CD14-positive monocyte (primary cell): ENCODE measurements at regions not wholly inside any gene's neighbourhood (a gene's known extent, or its start where the extent isn't known, plus 50 kb on each side); places are given as distances from the start of the nearest gene placed in this dataset.

ENCODE experiments used
- DNase-seq, 3 donors: peaks; one replicate each; pipeline ENCODE4 v3.0.0-alpha.2; 2011 to 2022
- H2AFZ ChIP-seq: 2 replicates; pipeline ENCODE4 v1.6.0; 2012; ENCODE audit warnings: mild to moderate bottlenecking, low read depth, low read length, inconsistent platforms; ENCODE audit not compliant: insufficient read depth, poor library complexity, severe bottlenecking
- H3K27ac ChIP-seq, 2 donors: 1 replicate in 1 of 2; 2 replicates in 1 of 2; pipeline ENCODE4 v1.5.1; 2012 to 2013; ENCODE audit warnings: low read length in 2 of 2, control low read depth in 1 of 2, inconsistent platforms in 1 of 2, low read depth in 1 of 2, mild to moderate bottlenecking in 1 of 2
- H3K27me3 ChIP-seq, 2 donors: one replicate each; pipeline versions ENCODE4 v1.6.0 to v1.6.1; 2011 to 2013; ENCODE audit warnings: low read length in 2 of 2; ENCODE audit not compliant: control insufficient read depth in 2 of 2, insufficient read depth in 2 of 2
- H3K36me3 ChIP-seq, 2 donors: replicated peaks in 1 of 2; 1 replicate in 1 of 2; 2 replicates in 1 of 2; pipeline versions ENCODE4 v1.5.1 to v1.6.1; 2012 to 2013; ENCODE audit warnings: low read length in 2 of 2, control low read depth in 1 of 2, inconsistent platforms in 1 of 2, mild to moderate bottlenecking in 1 of 2; ENCODE audit not compliant: insufficient read depth in 2 of 2, control insufficient read depth in 1 of 2
- H3K4me1 ChIP-seq, 2 donors: 1 replicate in 1 of 2; 2 replicates in 1 of 2; pipeline versions ENCODE4 v1.5.1 to v1.6.1; 2012 to 2013; ENCODE audit warnings: low read length in 2 of 2, control low read depth in 1 of 2, inconsistent platforms in 1 of 2, mild to moderate bottlenecking in 1 of 2, moderate library complexity in 1 of 2; ENCODE audit not compliant: insufficient read depth in 2 of 2, control insufficient read depth in 1 of 2
- H3K4me2 ChIP-seq: replicated peaks from 2 replicates; pipeline ENCODE3; 2012; ENCODE audit warnings: low read length, moderate library complexity, mild to moderate bottlenecking; ENCODE audit not compliant: poor library complexity, severe bottlenecking; ENCODE audit errors: extremely low read depth
- H3K4me3 ChIP-seq, 3 experiments: fragments of 200-600 bp in 1 of 3; sonication (generic) in 1 of 3; replicated peaks in 1 of 3; 1 replicate in 2 of 3; 2 replicates in 1 of 3; pipeline ENCODE4 v1.5.1; 2011 to 2013; ENCODE audit warnings: low read length in 3 of 3, mild to moderate bottlenecking in 3 of 3, control low read depth in 2 of 3, low read depth in 2 of 3, inconsistent platforms in 1 of 3, moderate library complexity in 1 of 3
- H3K79me2 ChIP-seq: 2 replicates; pipeline ENCODE4 v1.6.0; 2012; ENCODE audit warnings: mild to moderate bottlenecking, control low read depth, inconsistent platforms, low read length, moderate library complexity; ENCODE audit not compliant: insufficient read depth
- H3K9ac ChIP-seq: 2 replicates; pipeline ENCODE4 v1.6.0; 2017; ENCODE audit warnings: low read length, mild to moderate bottlenecking; ENCODE audit not compliant: insufficient read depth, poor library complexity, severe bottlenecking
- H3K9me3 ChIP-seq, 2 donors: replicated peaks in 1 of 2; 1 replicate in 1 of 2; 2 replicates in 1 of 2; pipeline versions ENCODE4 v1.5.1 to v1.6.1; 2012 to 2013; ENCODE audit warnings: low read length in 2 of 2, control low read depth in 1 of 2; ENCODE audit not compliant: control insufficient read depth in 1 of 2, insufficient read depth in 1 of 2
- H4K20me1 ChIP-seq: 2 replicates; pipeline ENCODE4 v1.6.0; 2012; ENCODE audit warnings: mild to moderate bottlenecking, low read length, control low read depth, moderate library complexity; ENCODE audit not compliant: insufficient read depth
- H3K27ac Mint-ChIP-seq, 7 donors: one replicate each; pipeline ENCODE4 v1.8.0; 2020; ENCODE audit warnings: mild to moderate bottlenecking in 7 of 7, mixed read lengths in 7 of 7, moderate library complexity in 6 of 7, inconsistent platforms in 2 of 7
- H3K27me3 Mint-ChIP-seq, 3 donors: one replicate each; pipeline ENCODE4 v1.8.0; 2021 to 2022; ENCODE audit warnings: low read depth in 3 of 3, mild to moderate bottlenecking in 3 of 3, mixed read lengths in 3 of 3, moderate library complexity in 3 of 3, inconsistent platforms in 1 of 3
- H3K36me3 Mint-ChIP-seq, 2 donors: one replicate each; pipeline ENCODE4 v1.8.0; 2020; ENCODE audit warnings: mixed read lengths in 2 of 2, inconsistent platforms in 1 of 2, mild to moderate bottlenecking in 1 of 2
- H3K4me1 Mint-ChIP-seq: one replicate; pipeline ENCODE4 v1.8.0; 2020; ENCODE audit warnings: mild to moderate bottlenecking, mixed read lengths
- H3K4me3 Mint-ChIP-seq, 2 donors: one replicate each; pipeline ENCODE4 v1.8.0; 2020; ENCODE audit warnings: mild to moderate bottlenecking in 2 of 2, mixed read lengths in 2 of 2, moderate library complexity in 1 of 2
- H3K9me3 Mint-ChIP-seq, 7 donors: one replicate each; pipeline ENCODE4 v1.8.0; 2020 to 2022; ENCODE audit warnings: mixed read lengths in 7 of 7, mild to moderate bottlenecking in 6 of 7, moderate library complexity in 6 of 7, inconsistent platforms in 2 of 7
- CTCF ChIP-seq: fragments of 200-600 bp; IDR thresholded peaks from one replicate; pipeline ENCODE4 v1.8.0; 2022; ENCODE audit warnings: antibody characterized with exemption, mild to moderate bottlenecking
- WGBS: methylation state at CpG from one replicate; pipeline ENCODE4 v1.1.5; 2013; ENCODE audit warnings: missing lambda C conversion rate; ENCODE audit not compliant: insufficient coverage; 5-methylcytosine and 5-hydroxymethylcytosine counted together
- intact Hi-C, 2 donors: fragments of 100-400 bp; cut with micrococcal nuclease; formaldehyde crosslinking; loops; one replicate each; pipeline versions ENCODE4 v1.15.0 to v1.15.1; 2023

- Histone ChIP-seq H3K27me3 (no peaks in the 10 kb centered on the region), H3K4me2 (no peak overlapping the region), H3K4me1 (no peaks in the 10 kb centered on the region), H4K20me1 (no peaks in the 10 kb centered on the region), H3K4me3 (no peak overlapping the region), H3K79me2 (no peaks in the 10 kb centered on the region), H3K36me3 (no peaks in the 10 kb centered on the region), H2AFZ (no peak overlapping the region), H3K27ac (no peak overlapping the region), H3K9me3 (peaks cover 0 to 13% of the 10 kb centered on the region in 2 donors), H3K9ac (no peak overlapping the region)
- Mint-ChIP-seq H3K4me1 (no peaks in the 10 kb centered on the region), H3K4me3 (no peak overlapping the region), H3K27me3 (peaks cover 0 to 2% (median 0%) of the 10 kb centered on the region in 3 donors), H3K9me3 (peaks cover 1 to 18% (median 7%) of the 10 kb centered on the region in 7 donors), H3K36me3 (no peaks in the 10 kb centered on the region), H3K27ac (no peak overlapping the region)
- intact Hi-C loops: no loop called here
- DNase-seq: no peak
- TF ChIP-seq CTCF: no peak
Observed at GRCh38 chr18:44343570-44343969, 337.1 kb upstream of the SETBP1 start.

- no peak overlapping the region for H3K9ac ChIP-seq
- intact Hi-C loops: no loop called here
- Mint-ChIP-seq H3K4me1 (no peaks in the 10 kb centered on the region), H3K9me3 (peaks cover 3 to 31% (median 15%) of the 10 kb centered on the region in 7 donors), H3K27me3 (no peaks in the 10 kb centered on the region), H3K27ac (no peak overlapping the region), H3K4me3 (no peak overlapping the region), H3K36me3 (no peaks in the 10 kb centered on the region)
- DNase-seq: no peak
- TF ChIP-seq CTCF: no peak
- H3K27me3 ChIP-seq: no peaks in the 10 kb centered on the region
- no peaks in the 10 kb centered on the region for H3K36me3 ChIP-seq
- no peak overlapping the region for H3K4me3 ChIP-seq
- peaks cover 0 to 9% of the 10 kb centered on the region in 2 donors for H3K9me3 ChIP-seq
- 100% methylated on average over 1 of the region's 5 CpGs for WGBS
- H3K79me2 ChIP-seq: no peaks in the 10 kb centered on the region
- H3K27ac ChIP-seq: no peak overlapping the region
- H3K4me2 ChIP-seq: no peak overlapping the region
- no peaks in the 10 kb centered on the region for H4K20me1 ChIP-seq
- H3K4me1 ChIP-seq: no peaks in the 10 kb centered on the region
- H2AFZ ChIP-seq: no peak overlapping the region
Observed at GRCh38 chr18:44356566-44357157, 324.0 kb upstream of the SETBP1 start.
